Duodenal mucosa (tissue), 2 donors: ENCODE measurements at regions not wholly inside any gene's neighbourhood (a gene's known extent, or its start where the extent isn't known, plus 50 kb on each side); places are given as distances from the start of the nearest gene placed in this dataset.

Experiments used
- H3K27ac ChIP-seq: one replicate; pipeline ENCODE4 v1.7.0; 2013; ENCODE audit warnings: low read depth, low read length
- H3K27me3 ChIP-seq, 2 donors: one replicate each; pipeline ENCODE4 v1.7.0; 2013; ENCODE audit warnings: low read length in 2 of 2, control low read depth in 1 of 2; ENCODE audit not compliant: insufficient read depth in 2 of 2, control insufficient read depth in 1 of 2
- H3K36me3 ChIP-seq, 2 donors: one replicate each; pipeline ENCODE4 v1.7.0; 2013; ENCODE audit warnings: low read length in 2 of 2, control low read depth in 1 of 2; ENCODE audit not compliant: insufficient read depth in 2 of 2, control insufficient read depth in 1 of 2
- H3K4me1 ChIP-seq, 2 donors: one replicate each; pipeline ENCODE4 v1.7.0; 2013; ENCODE audit warnings: low read length in 2 of 2, control low read depth in 1 of 2; ENCODE audit not compliant: insufficient read depth in 2 of 2, control insufficient read depth in 1 of 2
- H3K4me3 ChIP-seq, 2 donors: one replicate each; pipeline ENCODE4 v1.7.0; 2013; ENCODE audit warnings: low read length in 2 of 2, low read depth in 1 of 2
- H3K9ac ChIP-seq, 2 donors: one replicate each; pipeline ENCODE4 v1.7.0; 2013; ENCODE audit warnings: low read length in 2 of 2, low read depth in 1 of 2
- H3K9me3 ChIP-seq, 2 donors: one replicate each; pipeline ENCODE4 v1.7.0; 2013; ENCODE audit warnings: low read length in 2 of 2, control low read depth in 1 of 2; ENCODE audit not compliant: control insufficient read depth in 1 of 2

DNA sequence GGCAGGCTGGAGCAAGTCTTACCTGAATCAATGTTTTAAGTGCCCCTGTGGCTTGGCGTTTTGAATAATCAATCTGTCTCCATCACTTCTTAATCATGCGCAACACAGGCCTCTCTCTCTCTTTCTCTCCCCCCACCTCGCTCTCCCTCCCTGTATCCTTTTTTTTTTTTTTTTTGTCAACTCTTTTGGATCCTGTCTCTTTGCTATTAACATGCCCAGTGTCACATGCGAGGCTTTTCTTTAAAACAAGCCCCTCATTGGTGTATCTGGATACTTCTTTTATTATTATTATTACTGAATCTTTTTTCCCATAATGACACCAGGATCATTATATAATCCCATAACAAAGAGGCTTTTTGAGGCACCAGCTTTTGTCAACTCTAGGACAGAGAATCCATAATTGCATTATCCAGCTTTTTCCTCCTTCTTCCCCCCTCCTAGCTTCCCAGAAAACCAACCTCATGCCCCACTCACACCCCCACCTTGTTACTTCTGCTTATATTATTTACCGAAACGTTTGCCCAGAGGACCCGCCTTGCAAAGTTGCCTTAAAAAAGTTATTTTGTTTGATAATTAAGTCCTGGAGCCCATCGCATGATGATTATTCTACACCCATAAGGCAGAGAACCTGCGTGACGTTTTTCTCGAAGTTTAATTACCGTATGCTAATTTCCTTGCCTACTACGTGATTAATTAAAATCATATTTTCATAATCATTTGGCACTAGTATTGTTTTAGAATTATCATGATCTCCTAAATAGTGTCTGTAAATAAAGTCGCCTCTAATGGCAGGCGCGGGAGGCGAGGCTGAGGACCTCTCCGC lies 148.1 kb upstream of the ZNF536 start:
- H3K9me3 ChIP-seq, result no peaks in the 10 kb centered on the region
- H3K4me1 ChIP-seq, result peaks cover 3 to 4% of the 10 kb centered on the region in 2 donors
- H3K27me3 ChIP-seq, result peaks cover 35 to 39% of the 10 kb centered on the region in 2 donors
- H3K9ac ChIP-seq, result no peak overlapping the region
- no peak overlapping the region for H3K4me3 ChIP-seq
- no peak overlapping the region for H3K27ac ChIP-seq
- H3K36me3 ChIP-seq, result no peaks in the 10 kb centered on the region

DNA sequence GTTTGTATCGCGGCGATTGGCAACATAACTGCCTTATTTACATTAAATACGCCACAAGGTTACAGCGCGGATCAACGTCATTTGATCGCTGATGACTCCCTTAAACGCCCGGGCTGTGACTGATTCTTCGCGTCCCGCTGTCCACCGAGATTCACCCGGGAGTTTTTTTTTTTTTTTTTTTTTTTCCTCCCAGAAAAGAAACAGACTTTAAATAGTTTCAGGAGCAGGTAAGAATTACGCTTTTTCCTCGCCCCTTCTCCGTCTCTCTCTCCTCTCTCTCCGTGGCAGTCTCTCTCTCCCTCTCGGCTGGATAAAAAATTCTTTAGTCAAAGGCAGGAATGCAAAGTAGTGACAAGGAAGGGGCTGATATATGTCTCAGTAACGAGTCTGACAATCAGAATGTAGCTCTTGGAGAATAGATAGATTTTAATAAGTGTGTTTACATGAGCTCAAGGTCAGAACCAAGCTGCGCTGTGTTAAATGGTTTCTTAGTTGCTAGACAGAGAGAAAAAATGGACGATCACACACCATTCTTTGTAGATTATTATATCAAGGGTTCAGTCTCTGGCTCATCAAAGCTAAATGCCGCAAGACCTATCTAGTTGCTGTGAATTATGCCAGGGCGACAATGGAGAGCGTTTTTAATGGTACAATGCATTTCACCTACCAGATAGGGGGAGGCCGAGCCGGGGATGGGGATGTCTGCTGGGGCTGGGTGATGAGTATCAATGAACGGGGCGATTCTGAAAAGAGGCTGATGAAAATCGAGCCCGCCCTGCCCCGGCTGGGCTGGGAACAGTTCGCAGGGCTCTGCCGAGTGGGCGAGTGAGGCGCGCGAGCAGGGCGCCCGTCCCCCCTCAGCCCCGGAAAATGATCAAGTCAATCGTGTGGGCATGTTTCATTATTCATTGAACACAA lies 147.2 kb upstream of the ZNF536 start:
- Histone ChIP-seq H3K27me3 (peaks cover 43 to 45% of the 10 kb centered on the region in 2 donors), H3K9ac (no peak overlapping the region), H3K36me3 (no peaks in the 10 kb centered on the region), H3K4me1 (peaks cover 3 to 4% of the 10 kb centered on the region in 2 donors), H3K4me3 (peak overlapping the region; percentile 14 to 43), H3K9me3 (no peaks in the 10 kb centered on the region), H3K27ac (no peak overlapping the region)

DNA sequence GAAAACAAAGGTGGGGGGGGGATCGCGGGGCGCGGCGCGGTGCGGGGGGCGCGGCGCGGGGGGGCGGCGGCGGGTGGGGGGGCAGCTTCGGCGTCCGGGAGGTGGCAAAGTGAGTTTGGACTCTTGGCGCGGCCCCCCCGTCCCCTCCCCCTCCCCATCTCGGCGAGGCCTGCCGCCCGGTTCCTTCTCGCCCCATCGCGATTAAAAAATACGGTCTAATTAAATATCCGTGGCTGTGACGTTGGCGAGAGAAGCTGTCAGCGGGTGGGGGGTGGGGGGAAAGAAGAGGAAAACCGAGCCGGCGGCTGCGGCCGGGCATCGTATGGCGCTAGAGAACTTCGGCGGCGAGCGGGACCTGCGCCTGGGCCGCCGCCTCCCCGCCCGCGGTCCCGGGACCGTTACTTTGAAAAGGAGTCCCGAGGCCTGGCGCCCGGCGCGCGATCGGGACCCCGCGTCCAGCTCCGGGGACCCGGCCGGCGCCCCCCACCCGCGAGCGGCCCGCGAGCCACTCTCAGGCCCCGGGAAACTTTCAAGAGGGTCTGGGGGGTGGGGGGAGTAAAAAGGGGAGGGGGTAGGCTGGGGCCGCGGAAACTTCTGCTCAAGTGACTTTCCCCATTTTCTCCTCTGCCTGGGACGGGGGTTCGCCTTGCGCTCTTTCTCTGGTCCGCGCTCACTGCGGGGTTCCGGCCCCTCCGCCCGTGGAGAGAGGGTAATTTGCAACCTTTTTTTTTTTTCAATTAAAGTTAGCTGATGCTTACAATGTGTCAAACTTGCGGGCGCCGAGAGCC lies 146.3 kb upstream of the ZNF536 start:
- no peak overlapping the region for H3K4me3 ChIP-seq
- no peaks in the 10 kb centered on the region for H3K9me3 ChIP-seq
- H3K4me1 ChIP-seq, result peaks cover 3 to 4% of the 10 kb centered on the region in 2 donors
- no peaks in the 10 kb centered on the region for H3K36me3 ChIP-seq
- H3K9ac ChIP-seq, result no peak overlapping the region
- H3K27me3 ChIP-seq, result peaks cover 46 to 51% of the 10 kb centered on the region in 2 donors
- H3K27ac ChIP-seq, result no peak overlapping the region

GRCh38 chr19:30226464-30227011 lies 145.6 kb upstream of the ZNF536 start:
- H3K27ac ChIP-seq, result no peak overlapping the region
- H3K36me3 ChIP-seq, result no peaks in the 10 kb centered on the region
- peaks cover 46 to 47% of the 10 kb centered on the region in 2 donors for H3K27me3 ChIP-seq
- H3K9ac ChIP-seq, result peak overlapping the region in 1 of 2 donors; percentile 33
- peak overlapping the region; percentile 57 to 58 for H3K4me3 ChIP-seq
- peaks cover 3 to 4% of the 10 kb centered on the region in 2 donors for H3K4me1 ChIP-seq
- no peaks in the 10 kb centered on the region for H3K9me3 ChIP-seq

DNA sequence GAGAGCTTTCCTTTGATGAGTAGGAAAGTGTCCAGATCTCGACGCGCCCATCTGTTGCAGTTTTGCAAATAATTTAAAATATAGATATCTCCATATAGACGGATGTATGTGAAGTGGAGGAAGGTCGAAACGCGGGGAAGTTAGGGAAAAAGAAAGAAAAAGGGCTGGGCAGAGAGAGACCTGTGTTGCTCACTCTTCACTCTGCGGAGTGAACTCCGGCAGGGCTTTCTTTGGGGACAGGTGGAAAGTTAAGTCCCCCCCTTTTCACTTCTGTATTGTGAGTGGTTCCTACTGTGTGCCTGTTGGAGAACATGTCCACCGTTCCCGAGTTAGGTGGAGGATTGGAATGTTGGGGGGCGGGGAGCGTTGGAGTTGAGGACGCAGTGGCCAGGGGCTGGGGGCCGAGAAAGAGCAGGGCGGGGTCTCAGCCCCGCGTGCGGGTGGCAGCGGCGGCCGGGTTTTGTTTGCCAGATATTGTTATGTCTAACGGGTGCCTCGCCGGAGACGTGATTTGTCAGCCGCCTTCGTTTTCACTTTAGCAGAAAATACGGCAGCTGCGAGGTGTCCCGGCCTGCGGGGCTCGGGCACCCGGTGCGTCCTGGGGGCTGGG lies 145.1 kb upstream of the ZNF536 start:
- peaks cover 42 to 47% of the 10 kb centered on the region in 2 donors for H3K27me3 ChIP-seq
- peak overlapping the region; percentile 57 to 58 for H3K4me3 ChIP-seq
- H3K4me1 ChIP-seq, result peaks cover 3 to 4% of the 10 kb centered on the region in 2 donors
- no peaks in the 10 kb centered on the region for H3K9me3 ChIP-seq
- H3K27ac ChIP-seq, result no peak overlapping the region
- H3K9ac ChIP-seq, result peak overlapping the region in 1 of 2 donors; percentile 33
- no peaks in the 10 kb centered on the region for H3K36me3 ChIP-seq

GRCh38 chr19:30227661-30228112 lies 144.5 kb upstream of the ZNF536 start:
- H3K27me3 ChIP-seq, result peaks cover 42 to 45% of the 10 kb centered on the region in 2 donors
- H3K4me3 ChIP-seq, result peak overlapping the region; percentile 58
- H3K9ac ChIP-seq, result no peak overlapping the region
- peaks cover 3 to 4% of the 10 kb centered on the region in 2 donors for H3K4me1 ChIP-seq
- H3K36me3 ChIP-seq, result no peaks in the 10 kb centered on the region
- H3K9me3 ChIP-seq, result no peaks in the 10 kb centered on the region
- no peak overlapping the region for H3K27ac ChIP-seq

- Histone ChIP-seq H3K9me3 (no peaks in the 10 kb centered on the region), H3K27ac (no peak overlapping the region), H3K36me3 (no peaks in the 10 kb centered on the region), H3K4me3 (peak overlapping the region; percentile 35 to 58), H3K4me1 (peaks cover 3 to 4% of the 10 kb centered on the region in 2 donors), H3K9ac (no peak overlapping the region), H3K27me3 (peaks cover 42% of the 10 kb centered on the region in 2 donors)
Measured at GRCh38 chr19:30228113-30228834, 143.9 kb upstream of the ZNF536 start.

DNA sequence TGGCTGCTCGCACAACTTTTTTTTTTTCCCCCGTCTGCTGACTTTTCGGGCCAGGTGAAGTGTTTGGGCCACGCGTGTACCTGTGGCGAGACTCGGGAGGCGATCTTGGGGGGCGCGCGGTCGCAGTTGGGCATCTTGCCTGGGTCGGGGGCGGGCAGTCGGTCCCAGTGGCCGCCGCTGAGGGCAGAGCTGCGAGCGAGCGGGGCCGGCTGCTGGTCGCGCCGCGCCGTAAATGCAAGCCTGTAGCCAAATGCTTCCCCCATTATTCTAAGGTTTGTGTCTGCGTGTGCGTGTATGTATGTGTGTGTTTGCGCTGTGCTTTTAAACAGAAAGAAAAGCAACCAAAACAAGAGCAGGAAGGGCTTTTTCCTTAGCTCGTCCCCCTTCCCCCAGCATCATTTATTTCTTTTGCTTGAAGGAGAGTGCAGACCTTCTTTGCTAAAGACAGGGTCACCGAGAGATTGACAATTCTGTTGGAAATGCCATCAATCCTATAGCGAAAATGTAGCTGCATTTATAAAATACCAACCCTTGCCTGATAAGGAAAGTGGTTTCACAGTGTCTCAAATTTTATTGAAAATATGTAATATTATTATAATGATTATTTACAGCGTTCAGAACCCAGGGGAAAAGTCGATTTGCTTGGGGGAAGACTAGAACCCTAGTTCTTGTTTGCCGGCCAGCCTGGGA lies 143.2 kb upstream of the ZNF536 start:
- Histone ChIP-seq H3K27me3 (peaks cover 37 to 38% of the 10 kb centered on the region in 2 donors), H3K27ac (peak overlapping the region; percentile 32), H3K9ac (no peak overlapping the region), H3K4me3 (peak overlapping the region in 1 of 2 donors; percentile 36), H3K36me3 (no peaks in the 10 kb centered on the region), H3K9me3 (no peaks in the 10 kb centered on the region), H3K4me1 (peaks cover 3 to 4% of the 10 kb centered on the region in 2 donors)
